ENCODE measurements at regions not wholly inside any gene's neighbourhood (a gene's known extent, or its start where the extent isn't known, plus 50 kb on each side); places are given as distances from the start of the nearest gene placed in this dataset.
A peak's percentile ranks its signal among the peaks of the same experiment; 100 is the strongest.
"Not testable (repeated sequence)": the region's sequence is repeated elsewhere in the genome, so short reads cannot be mapped to it uniquely, and the experiment has no call there.

GRCh38 chr14:37874429-37875109, 279.1 kb downstream of the TTC6 start:
- H3K4me3 ChIP-seq (replicated peaks; ENCODE audit: low read depth, low read length), result no peak overlapping the region
- TF ChIP-seq, protein P1, sequence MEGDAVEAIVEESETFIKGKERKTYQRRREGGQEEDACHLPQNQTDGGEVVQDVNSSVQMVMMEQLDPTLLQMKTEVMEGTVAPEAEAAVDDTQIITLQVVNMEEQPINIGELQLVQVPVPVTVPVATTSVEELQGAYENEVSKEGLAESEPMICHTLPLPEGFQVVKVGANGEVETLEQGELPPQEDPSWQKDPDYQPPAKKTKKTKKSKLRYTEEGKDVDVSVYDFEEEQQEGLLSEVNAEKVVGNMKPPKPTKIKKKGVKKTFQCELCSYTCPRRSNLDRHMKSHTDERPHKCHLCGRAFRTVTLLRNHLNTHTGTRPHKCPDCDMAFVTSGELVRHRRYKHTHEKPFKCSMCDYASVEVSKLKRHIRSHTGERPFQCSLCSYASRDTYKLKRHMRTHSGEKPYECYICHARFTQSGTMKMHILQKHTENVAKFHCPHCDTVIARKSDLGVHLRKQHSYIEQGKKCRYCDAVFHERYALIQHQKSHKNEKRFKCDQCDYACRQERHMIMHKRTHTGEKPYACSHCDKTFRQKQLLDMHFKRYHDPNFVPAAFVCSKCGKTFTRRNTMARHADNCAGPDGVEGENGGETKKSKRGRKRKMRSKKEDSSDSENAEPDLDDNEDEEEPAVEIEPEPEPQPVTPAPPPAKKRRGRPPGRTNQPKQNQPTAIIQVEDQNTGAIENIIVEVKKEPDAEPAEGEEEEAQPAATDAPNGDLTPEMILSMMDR (IDR thresholded peaks at IDR 0.05; ENCODE audit: low read depth, low read length, missing control alignments), result peak; percentile 88
- peak; percentile 54 for DNase-seq (ENCODE audit: extremely low read depth, low read depth)

- TF ChIP-seq, protein P1 (IDR thresholded peaks at IDR 0.05; ENCODE audit: low read depth, low read length, missing control alignments), result no peak
- DNase-seq (ENCODE audit: extremely low read depth, low read depth), result no peak
Measured at GRCh38 chr14:37888234-37888633, 292.8 kb downstream of the TTC6 start.

GRCh38 chr14:37889087-37889486, 293.7 kb downstream of the TTC6 start:
- H3K4me3 ChIP-seq (replicated peaks; ENCODE audit: low read depth, low read length), result no peak overlapping the region
- DNase-seq (ENCODE audit: extremely low read depth, low read depth), result no peak
- TF ChIP-seq, protein P1 (IDR thresholded peaks at IDR 0.05; ENCODE audit: low read depth, low read length, missing control alignments), result no peak

More at GRCh38 chr14:37888234-37888633, 292.8 kb downstream of the TTC6 start:
- no peak overlapping the region for H3K4me3 ChIP-seq (replicated peaks; ENCODE audit: low read depth, low read length)

- TF ChIP-seq, protein P1 (IDR thresholded peaks at IDR 0.05; ENCODE audit: low read depth, low read length, missing control alignments), result peak; percentile 14
- H3K4me3 ChIP-seq (replicated peaks; ENCODE audit: low read depth, low read length), result no peak overlapping the region
- no peak for DNase-seq (ENCODE audit: extremely low read depth, low read depth)
Measured at GRCh38 chr14:37890095-37890494, 294.7 kb downstream of the TTC6 start.

GRCh38 chr14:37891500-37891899, 296.1 kb downstream of the TTC6 start:
- H3K4me3 ChIP-seq (replicated peaks; ENCODE audit: low read depth, low read length); DNase-seq (ENCODE audit: extremely low read depth, low read depth): not testable (repeated sequence)

GRCh38 chr14:37894463-37894862, 299.0 kb downstream of the TTC6 start:
- DNase-seq (ENCODE audit: extremely low read depth, low read depth), result no peak
- H3K4me3 ChIP-seq (replicated peaks; ENCODE audit: low read depth, low read length), result no peak overlapping the region
- TF ChIP-seq, protein P1 (IDR thresholded peaks at IDR 0.05; ENCODE audit: low read depth, low read length, missing control alignments), result no peak

GRCh38 chr14:37899365-37899764, 303.9 kb downstream of the TTC6 start:
- DNase-seq (ENCODE audit: extremely low read depth, low read depth), result no peak
- TF ChIP-seq, protein P1 (IDR thresholded peaks at IDR 0.05; ENCODE audit: low read depth, low read length, missing control alignments), result no peak
- no peak overlapping the region for H3K4me3 ChIP-seq (replicated peaks; ENCODE audit: low read depth, low read length)

Measured in HFF-Myc (cell line).